HG03457 (cell line): ENCODE measurements at regions not wholly inside any gene's neighbourhood (a gene's known extent, or its start where the extent isn't known, plus 50 kb on each side); places are given as distances from the start of the nearest gene placed in this dataset.

Experiments used
- ATAC-seq: cut with Tn5 transposase; IDR thresholded peaks from one replicate; pipeline ENCODE4 v1.9.1; 2021; ENCODE audit warnings: moderate number of reproducible peaks; ENCODE audit not compliant: unreplicated experiment

DNA sequence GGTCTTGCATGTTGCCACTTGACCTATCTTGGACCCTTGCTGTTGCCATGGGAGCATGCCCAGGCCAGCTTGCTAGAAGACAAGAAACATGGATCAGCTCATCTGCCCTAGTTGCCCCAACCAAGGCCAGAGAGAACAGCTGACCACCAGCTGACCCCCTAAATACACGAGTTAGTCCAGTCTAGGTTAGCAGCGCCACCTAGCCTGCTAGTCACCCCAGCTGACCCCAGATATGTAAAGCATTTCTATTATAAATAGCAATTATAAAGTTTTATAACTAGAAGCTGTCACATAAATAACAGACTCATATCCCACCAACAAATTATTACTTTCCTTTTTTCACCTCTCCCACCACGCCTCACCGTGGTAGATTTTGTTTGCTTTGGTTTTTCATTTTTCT lies 387.8 kb downstream of the RASEF start:
- no peak for ATAC-seq

- ATAC-seq = no peak
Measured at GRCh38 chr9:82675605-82676004, 387.3 kb downstream of the RASEF start.

- no peak for ATAC-seq
Measured at GRCh38 chr9:82677086-82677485, 385.9 kb downstream of the RASEF start.

DNA sequence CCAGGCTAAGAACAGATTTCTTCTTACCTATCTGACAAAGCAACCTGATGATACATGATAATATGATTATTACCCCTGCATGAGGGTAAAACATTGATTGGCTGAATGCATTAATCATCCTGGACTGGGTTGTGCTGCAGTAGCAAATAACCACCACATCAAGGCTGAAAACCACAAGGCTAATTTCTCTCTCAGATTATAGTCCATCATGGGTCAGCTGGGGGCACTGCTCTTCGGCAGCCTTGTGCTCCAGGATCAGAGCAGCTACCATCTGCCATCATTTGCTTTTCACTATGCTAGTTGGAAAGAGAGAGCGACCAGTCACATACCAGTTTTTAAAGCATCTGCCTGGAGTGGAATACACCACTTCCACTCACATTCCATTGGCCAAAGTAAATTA lies 383.5 kb downstream of the RASEF start:
- no peak for ATAC-seq

GRCh38 chr9:82680179-82680935 lies 382.6 kb downstream of the RASEF start:
- no peak for ATAC-seq

DNA sequence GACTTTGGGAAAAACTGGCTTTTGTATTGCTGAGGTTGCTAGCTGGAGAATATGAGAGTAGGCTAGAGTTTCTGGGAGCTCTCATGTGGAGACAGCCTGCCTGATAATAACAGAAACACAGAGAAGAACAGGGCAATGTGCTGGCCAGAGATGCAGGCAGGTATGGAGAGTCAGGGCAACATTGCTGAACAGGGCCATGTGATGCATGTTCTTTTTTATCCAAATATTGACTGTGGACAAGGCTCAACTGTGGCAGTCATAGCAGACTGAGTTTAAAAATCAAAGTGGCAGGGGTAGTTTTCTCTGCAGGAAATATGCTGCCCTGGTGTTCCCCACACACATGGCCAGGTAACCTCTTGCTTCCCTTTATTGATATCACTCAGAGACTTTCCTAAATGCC lies 381.1 kb downstream of the RASEF start:
- ATAC-seq = no peak

DNA sequence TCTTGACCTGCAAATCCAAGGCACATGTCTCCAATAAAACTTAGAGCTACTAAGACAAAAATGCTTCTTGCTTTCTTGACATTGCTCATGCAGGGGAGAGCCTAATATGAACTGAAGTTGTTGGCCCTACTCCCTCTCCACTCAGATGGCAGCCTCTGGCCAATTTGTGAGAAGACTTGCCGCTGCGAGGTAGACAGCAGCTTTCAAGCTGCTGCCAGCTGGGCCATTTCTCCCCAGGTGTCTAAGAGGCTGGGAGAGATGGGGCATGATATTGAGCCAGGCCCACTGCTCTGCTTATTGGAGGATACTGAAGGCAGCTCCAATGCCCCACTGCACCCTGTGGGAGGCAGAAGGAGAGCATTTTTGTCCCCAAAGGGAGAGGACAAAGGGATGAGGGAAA lies 380.5 kb downstream of the RASEF start:
- no peak for ATAC-seq

GRCh38 chr9:82695704-82696103 lies 367.2 kb downstream of the RASEF start:
- no peak for ATAC-seq

DNA sequence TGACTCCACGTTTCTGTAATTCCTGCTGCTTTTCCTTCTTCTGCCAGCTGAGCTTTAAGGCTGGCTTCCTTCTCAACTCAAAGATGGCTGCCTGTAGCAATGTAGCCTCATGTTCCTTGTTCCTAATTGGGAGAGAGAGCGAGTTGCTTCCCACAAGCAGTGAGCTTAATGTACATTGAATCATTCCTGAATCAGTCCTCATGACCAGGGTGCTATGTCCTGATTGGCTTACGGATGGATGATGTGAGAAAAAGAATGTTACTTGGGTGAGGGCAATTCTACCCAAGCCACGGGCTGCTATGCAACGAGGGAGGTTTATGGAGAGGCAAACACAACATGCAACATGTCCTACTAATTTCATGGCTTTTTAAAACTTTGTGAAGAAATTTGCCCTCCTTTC lies 356.2 kb downstream of the RASEF start:
- no peak for ATAC-seq

DNA sequence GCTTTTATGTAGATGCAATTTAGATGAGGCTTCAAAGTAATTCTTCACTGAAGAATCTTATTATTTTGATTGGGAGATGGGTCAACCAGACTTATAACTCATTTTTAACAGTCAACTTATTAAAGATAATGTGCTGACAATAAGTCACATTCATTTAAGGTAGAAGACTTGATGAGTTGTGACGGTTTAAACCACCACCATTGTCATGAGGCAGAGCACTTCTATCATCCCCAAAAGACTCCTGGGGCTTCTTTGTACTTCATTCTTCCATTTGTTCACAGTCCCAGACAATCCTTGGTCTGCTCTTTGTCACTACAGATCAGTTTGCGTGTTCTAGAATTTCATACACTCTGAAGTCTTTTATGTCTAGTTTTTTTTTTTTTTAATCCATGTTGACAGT lies 346.1 kb downstream of the RASEF start:
- no peak for ATAC-seq

- no peak for ATAC-seq
Measured at GRCh38 chr9:82720515-82720914, 342.4 kb downstream of the RASEF start.

DNA sequence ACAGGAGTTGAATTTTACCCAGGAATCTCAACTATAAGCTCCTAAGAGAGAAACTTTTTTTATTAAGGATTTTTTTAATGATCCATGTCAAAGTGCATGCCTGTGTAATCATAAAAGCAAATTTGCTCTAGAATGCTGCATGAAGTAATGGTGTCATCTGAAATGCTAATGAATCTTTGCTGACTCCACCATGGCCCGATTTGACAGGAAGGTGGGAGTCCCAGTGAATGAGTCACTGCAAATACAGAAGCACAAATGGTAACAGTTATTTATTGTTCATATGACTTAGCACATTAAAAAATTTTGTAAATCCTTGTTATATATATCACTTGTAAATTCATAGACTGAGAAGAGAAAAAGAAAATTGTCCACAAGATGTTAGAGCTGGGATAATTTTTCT lies 341.3 kb downstream of the RASEF start:
- ATAC-seq = no peak

DNA sequence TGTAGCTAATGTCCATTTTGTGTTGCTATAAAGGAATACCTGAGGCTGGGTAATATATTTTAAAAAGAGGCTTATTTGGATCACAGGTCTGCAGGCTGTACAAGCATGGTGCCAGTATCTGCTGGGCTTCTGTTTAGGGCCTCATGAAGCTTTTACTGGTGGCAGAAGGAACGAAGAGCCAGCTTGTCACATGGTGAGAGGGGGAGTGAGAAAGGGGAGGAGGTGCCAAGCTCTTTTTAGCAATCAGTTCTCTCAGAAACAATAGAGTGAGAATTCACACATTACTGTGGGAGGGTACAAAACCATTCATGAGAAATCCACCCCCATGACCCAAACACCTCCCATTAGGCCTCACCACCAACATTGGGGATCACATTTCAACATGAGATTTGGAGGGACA lies 340.9 kb downstream of the RASEF start:
- ATAC-seq = no peak

DNA sequence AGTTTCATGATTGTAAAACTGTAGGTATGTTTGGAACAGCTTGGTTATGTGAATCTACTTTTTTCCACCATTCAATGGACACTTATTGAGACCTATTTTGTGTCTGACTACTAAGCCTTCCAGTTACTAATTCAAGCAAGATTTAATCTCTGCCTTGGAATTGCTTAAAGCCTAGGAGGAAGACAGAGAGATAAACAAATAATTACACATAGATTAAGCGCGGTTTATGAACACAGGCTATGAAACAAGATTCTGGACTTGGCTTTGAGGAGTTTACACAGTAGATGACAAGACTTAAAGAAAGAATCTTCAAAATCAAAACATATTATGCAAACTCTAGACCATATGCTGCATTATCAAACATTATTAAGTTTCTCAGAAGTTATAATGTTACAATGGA lies 340.4 kb downstream of the RASEF start:
- ATAC-seq = no peak

- ATAC-seq = no peak
Measured at GRCh38 chr9:82726424-82727276, 336.3 kb downstream of the RASEF start.

DNA sequence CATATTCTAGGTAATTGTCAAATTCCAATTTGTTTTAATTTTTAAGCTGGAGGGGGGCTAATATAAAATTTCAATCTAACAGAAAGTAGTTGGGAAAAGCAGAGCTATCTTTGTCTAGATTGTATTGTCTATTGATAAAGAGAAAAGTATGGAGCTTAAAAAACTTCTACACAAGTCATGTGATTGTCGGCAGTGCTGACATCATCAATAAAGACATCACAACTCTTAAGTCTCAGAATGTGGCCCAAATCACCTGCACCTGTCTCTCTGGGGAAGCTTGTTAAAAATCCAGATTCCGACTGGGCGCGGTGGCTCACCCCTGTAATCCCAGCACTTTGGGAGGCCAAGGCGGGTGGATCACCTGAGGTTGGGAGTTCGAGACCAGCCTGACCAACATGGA lies 333.8 kb downstream of the RASEF start:
- no peak for ATAC-seq

- no peak for ATAC-seq
Measured at GRCh38 chr9:82729991-82730589, 332.9 kb downstream of the RASEF start.

GRCh38 chr9:82732928-82733327 lies 330.0 kb downstream of the RASEF start:
- no peak for ATAC-seq

DNA sequence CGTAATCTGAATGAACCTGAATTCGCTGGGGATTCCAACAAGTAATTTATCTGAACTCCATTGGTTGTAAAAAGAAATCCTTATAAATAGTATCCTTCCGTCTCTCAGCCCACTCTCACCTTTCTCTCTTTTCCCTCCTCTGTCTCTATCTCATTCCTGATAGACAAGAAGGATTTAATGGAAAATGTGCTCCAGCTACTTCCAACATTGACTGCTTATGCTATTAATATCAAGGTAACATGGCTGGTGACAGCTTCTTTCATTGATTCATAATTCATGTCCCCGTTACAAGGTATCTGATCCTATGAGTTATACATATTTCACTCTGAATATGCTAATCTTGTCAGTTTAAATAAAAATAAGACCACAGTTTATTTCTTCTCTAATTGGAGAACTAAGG lies 326.8 kb downstream of the RASEF start:
- no peak for ATAC-seq

DNA sequence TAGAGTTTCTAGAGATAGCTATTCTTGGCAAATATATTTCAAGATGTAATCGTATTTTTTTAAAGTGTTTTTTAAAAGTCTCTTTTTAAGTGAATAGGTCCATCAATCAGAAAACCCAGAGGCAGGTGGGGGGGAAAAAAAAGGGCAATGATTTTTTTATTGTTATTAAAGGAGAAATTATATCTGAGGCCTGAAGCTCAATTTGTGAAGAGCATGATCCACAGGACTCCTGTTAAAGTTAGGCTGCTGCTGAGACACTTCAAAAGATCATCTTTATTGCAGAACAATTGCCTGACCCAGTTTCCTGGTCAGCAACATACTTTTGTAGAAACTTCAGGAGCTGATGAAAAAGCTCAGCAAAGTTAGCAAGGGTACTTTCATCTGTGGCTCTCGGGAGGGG lies 326.2 kb downstream of the RASEF start:
- no peak for ATAC-seq

GRCh38 chr9:82745919-82746318 lies 317.0 kb downstream of the RASEF start:
- ATAC-seq = no peak

- ATAC-seq = no peak
Measured at GRCh38 chr9:82750411-82750913, 312.5 kb downstream of the RASEF start.
